Epithelial cell of proximal tubule (primary cell): ENCODE measurements at regions not wholly inside any gene's neighbourhood (a gene's known extent, or its start where the extent isn't known, plus 50 kb on each side); places are given as distances from the start of the nearest gene placed in this dataset.

Experiments used
- DNase-seq: peaks from one replicate; pipeline ENCODE4 v3.0.0-alpha.2; 2011; ENCODE audit warnings: low read depth
- H3K4me3 ChIP-seq: 2 replicates; pipeline ENCODE4 v1.5.1; 2011; ENCODE audit warnings: low read depth, mild to moderate bottlenecking, low read length
- CTCF ChIP-seq: conservative IDR thresholded peaks from 2 replicates; pipeline ENCODE4 v1.5.1; 2012; ENCODE audit warnings: low read depth, mild to moderate bottlenecking, low read length

DNA sequence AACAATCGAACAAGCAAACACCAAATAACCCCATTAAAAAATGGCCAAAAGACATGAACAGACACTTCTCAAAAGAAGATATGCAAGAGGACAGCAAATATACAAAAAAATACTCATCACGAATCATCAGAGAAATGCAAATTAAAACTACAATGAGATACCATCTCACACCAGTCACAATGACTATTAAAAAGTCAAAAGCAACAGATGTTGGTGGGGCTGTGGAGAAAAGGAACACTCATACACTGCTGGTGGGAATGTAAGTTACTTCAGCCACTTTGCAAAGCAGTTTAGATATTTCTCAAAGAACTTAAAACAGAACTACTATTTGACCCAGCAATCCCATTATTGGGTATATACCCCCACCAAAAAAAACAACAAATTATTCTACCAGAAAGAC is 51.3 kb upstream of the FLI1 start:
- DNase-seq = no peak
- no peak overlapping the region for H3K4me3 ChIP-seq
- no peak for TF ChIP-seq CTCF

DNA sequence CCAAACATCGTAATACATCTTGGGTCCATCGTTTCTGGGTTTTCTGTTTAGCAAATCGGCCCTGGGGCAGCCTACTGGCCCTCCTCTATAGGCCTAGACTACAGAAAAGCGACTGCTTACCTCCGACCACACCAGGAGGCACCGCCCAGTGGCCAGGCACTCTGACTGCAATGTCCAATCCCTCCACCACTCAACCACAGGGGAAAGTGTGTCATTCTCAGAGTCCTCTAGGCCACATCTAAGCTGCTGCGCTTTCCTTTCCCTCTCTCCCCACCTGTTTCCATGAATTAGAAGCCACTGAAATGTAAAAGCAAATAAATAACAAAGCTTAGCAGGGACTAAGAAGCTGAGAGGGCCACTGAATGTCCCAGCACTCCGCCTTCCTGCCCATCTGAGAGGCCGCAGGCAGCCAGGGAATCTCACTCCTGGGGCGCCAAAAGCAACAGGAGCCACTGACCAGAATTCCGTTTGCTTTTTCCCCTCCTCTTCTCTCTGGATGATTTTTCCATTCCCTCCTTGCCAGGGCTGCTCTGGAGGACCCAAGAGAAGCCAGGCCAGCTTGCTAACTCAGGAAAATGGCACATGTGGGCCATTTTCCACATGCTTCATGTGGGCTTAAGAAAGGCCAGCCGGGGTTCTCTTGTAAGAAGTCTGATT is 50.1 kb upstream of the FLI1 start:
- no peak for DNase-seq

More for the DNA sequence above, 50.1 kb upstream of the FLI1 start:
- TF ChIP-seq CTCF = peak; percentile 10
- H3K4me3 ChIP-seq = no peak overlapping the region
